GM19351 (cell line): ENCODE measurements at regions not wholly inside any gene's neighbourhood (a gene's known extent, or its start where the extent isn't known, plus 50 kb on each side); places are given as distances from the start of the nearest gene placed in this dataset.

ENCODE experiments used
- ATAC-seq: cut with Tn5 transposase; IDR thresholded peaks from one replicate; pipeline ENCODE4 v1.9.1; 2021; ENCODE audit warnings: mild to moderate bottlenecking, moderate library complexity; ENCODE audit not compliant: unreplicated experiment

DNA sequence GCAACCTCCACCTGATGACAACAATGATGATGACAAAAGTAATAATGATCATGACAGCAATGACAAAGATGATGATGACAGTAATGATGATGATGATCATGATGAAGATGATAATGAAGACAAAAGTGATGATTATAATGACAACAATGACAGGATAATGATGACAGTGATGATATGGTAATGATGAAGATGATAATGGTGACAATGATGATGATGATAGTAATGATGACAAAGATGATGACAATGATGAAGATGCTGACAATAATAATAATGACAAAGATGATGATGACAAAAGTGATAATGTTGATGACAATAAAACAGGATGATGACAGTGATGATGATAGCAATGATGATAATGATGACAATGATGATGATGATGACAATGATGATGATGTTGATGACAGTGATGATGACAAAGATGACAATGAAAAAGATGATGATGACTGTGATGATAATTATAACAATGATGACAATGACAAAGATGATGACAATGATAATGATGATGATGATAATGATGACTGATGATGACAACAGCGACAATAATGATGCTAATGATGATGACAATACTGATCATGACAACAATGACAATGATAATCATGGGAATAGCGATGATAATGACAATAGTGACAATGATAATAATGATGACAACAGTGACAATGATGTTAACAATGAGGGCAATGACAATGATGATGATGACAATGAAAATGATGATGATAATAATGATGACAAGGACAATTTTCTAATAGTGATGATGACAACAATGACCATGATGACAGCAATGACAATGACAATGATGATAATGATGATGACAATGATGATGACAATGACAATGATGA is 1106.5 kb upstream of the AUTS2 start:
- ATAC-seq, result no peak

DNA sequence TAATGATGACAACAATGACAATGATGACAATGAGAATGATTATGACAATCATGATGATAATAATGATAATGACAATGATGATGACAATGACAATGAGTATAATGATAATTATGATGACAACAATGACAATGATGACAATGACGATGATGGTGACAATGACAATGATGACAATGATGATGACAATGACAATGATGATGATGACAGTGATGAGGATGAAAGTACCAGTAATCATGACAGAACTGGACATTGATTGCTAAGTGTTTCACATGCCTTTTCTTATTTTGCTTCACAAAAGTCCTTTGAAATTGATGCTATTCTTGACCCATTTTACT is 1106.0 kb upstream of the AUTS2 start:
- ATAC-seq, result no peak

DNA sequence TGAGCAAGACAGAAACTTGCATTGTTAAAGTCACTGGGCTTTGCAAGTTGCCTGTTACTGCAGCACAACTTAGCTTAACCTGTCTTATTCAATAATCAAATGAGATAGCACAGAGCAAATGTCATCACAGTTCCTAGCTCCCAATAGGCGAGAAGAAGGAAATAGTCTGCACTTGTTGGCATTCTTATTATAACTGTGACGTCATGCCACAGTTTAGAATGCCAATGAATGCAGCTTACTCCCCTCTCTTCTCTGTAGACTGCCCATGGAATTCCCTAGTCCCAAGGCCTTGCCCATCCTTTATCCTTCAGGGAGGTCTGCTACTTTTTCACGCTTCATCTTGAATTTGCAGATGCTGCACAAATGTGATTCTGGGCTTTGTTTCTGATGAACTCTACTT is 1094.9 kb upstream of the AUTS2 start:
- ATAC-seq, result no peak

- ATAC-seq, result no peak
Observed at GRCh38 chr7:68504716-68505115, 1093.6 kb upstream of the AUTS2 start.

- no peak for ATAC-seq
Observed at GRCh38 chr7:68505721-68506120, 1092.6 kb upstream of the AUTS2 start.

DNA sequence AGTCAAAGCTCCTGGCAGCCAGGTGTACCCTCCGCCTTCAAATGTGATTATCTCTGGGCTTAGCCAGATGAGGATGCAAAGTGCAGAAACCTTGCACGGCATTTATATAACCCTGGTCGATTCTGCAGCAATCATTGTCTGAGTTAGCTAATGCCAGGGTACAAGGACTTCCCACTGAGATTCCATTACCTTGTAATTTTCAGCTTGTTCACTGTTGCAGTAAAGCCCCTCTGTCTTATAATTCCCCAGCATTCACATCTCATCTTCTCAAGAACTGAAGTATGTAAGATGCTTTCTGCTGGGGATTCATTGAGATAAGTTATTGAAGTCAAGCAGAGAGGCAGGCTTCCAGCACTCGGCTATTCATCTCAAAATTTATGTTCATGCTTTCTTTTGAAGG is 1090.6 kb upstream of the AUTS2 start:
- ATAC-seq, result no peak

DNA sequence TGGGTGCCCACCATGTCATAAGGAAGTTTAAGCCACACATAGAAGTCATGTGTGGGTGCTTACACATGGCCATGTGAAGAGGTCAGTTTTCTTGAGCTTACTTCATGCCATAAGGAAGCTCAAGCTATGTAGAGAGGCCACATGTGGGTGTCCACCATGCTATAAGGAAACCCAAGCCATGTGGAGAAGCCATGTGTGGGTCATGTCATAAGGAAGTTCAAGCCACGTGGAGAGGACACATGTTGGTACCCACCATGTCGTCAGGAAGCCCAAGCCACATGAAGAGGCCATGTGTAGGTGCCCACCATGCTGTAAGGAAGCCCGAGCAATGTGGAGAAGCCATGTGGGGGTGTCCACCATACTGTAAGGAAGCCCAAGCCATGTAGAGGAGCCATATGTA is 1089.2 kb upstream of the AUTS2 start:
- ATAC-seq, result no peak

- no peak for ATAC-seq
Observed at GRCh38 chr7:68509603-68510002, 1088.7 kb upstream of the AUTS2 start.

GRCh38 chr7:68511281-68511680 is 1087.0 kb upstream of the AUTS2 start:
- ATAC-seq, result no peak

- no peak for ATAC-seq
Observed at GRCh38 chr7:68512466-68512865, 1085.8 kb upstream of the AUTS2 start.

DNA sequence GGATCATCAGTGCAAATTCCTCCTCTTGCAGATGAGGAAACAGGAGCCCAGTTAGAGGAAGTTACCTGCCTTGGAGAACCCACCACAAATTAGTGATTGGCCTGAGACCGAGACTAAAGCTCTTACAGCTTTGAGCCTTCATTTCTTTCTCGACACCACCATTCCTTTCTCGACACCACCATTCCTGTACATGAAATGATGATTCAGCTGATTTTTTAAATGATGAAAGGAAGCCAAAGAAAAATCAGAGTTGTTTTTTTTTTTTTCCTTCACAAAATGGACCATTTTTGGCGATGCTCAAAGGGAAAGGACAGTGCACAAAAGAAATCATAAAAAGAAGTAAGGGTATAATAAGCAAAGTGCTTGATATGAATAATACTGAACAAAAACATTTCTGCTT is 1080.2 kb upstream of the AUTS2 start:
- ATAC-seq, result no peak

- ATAC-seq, result no peak
Observed at GRCh38 chr7:68524126-68524525, 1074.1 kb upstream of the AUTS2 start.

- no peak for ATAC-seq
Observed at GRCh38 chr7:68529221-68529620, 1069.1 kb upstream of the AUTS2 start.

- ATAC-seq, result no peak
Observed at GRCh38 chr7:68535266-68535665, 1063.0 kb upstream of the AUTS2 start.

DNA sequence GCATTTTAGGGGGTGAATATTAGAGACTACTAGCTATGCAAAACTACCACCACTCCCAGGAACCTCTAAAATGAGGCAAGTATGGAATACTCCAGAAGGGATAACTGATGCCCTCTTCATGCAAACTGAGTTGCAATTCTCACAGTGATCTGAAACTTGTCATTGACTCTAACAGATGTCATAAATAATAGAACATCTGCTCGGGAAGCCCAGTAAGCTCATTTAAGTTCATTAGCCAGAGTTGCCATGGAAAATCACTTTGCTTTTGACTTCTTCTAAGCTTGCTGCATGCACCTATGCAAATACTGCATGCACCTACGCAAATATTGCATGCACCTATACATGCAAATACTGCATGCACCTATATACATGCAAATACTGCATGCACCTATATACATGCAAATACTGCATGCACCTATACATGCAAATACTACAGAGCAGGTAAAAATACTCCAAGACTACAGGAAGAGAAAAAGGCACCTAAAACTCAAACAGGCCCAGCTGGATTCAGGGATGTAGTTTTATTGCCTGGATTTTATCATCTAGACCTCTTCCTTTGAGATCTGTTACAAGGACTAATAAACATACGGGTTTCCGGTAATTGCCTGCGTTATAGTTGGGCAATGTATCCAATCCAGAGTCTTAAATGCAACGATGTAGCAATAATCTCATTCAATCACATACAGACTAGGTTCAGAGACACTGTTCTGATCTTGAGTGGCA is 1061.1 kb upstream of the AUTS2 start:
- ATAC-seq, result no peak

DNA sequence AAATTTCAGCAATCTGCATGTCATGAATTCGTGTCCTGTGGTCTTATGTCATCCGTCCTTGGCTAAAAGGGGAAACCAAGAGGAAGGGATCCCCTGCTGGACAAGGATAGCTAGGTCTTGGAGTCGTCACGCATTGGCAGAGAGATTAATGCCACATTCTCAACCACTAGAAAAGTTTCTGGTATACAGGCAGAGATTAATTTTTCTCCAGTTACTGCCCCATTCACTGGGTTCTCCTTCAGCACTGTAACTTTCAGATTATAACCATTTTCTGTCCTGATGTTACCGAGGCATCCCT is 1060.6 kb upstream of the AUTS2 start:
- ATAC-seq, result no peak

- no peak for ATAC-seq
Observed at GRCh38 chr7:68542831-68543230, 1055.4 kb upstream of the AUTS2 start.

DNA sequence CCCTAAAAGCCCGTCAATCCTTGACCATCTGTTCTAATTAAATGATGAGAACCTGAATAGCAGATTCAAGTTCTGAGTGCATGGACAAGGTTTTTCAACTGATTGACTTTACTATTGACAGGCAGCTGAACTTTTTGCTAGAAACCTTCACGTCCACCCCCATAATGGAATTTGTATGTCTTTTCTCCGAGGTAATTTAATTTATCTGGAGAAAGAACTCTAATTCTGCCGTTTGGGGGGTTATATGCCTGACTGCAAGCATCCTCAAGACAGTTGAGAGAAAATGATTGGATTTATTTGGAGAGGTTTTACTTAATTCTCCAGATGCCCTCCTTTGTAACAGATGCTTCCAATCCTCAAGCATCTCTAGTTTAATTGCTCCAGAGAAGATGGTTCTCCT is 1053.4 kb upstream of the AUTS2 start:
- no peak for ATAC-seq

- no peak for ATAC-seq
Observed at GRCh38 chr7:68547181-68547580, 1051.1 kb upstream of the AUTS2 start.

DNA sequence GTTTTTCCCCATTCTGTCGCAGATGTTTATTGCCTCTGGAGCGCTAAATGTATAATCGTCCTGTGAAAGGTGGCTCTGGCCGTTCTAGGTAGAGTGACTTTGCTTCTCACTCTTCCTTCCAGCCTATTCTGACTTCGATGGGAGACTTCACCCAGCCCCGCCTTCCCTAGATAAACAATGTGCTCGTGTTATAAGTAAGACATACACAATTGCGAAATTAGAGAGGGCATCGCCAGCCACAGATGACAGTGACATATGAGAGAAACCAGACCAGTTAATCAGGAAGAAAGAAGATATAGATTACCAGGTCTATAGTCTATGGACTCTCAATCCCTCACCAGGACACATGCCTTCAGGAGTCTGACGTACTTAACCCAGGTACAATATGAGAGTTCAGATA is 1050.5 kb upstream of the AUTS2 start:
- no peak for ATAC-seq

- ATAC-seq, result no peak
Observed at GRCh38 chr7:68550027-68550426, 1048.2 kb upstream of the AUTS2 start.

- ATAC-seq, result no peak
Observed at GRCh38 chr7:68550635-68551034, 1047.6 kb upstream of the AUTS2 start.

- no peak for ATAC-seq
Observed at GRCh38 chr7:68556537-68556936, 1041.7 kb upstream of the AUTS2 start.
